Activated CD8-positive, alpha-beta memory T cell treated with anti-CD3 and anti-CD28 coated beads for 36 hours (primary cell): ENCODE measurements at regions not wholly inside any gene's neighbourhood (a gene's known extent, or its start where the extent isn't known, plus 50 kb on each side); places are given as distances from the start of the nearest gene placed in this dataset.

Source experiments
- CTCF ChIA-PET: fragments of 350-600 bp; sonication (Branson Sonifier 250); formaldehyde crosslinking; loops from one replicate; lab custom pipeline; 2021; ENCODE audit warnings: antibody characterized with exemption; lab: Charles Lee
- POLR2A ChIA-PET: fragments of 350-600 bp; sonication (Branson Sonifier 250); formaldehyde crosslinking; loops from one replicate; lab custom pipeline; 2021; ENCODE audit warnings: antibody characterized with exemption; lab: Charles Lee

GRCh38 chr2:207313947-207314346 is 148.2 kb upstream of the KLF7 start:
- ChIA-PET CTCF (no interaction called here), POLR2A (no interaction called here)

- POLR2A ChIA-PET = no interaction called here
- CTCF ChIA-PET = interaction anchor here (1.6 kb wide), 1 partner anchor 75 kb away, joined by 3 read pairs; no protein-coding TSS in a partner anchor
These were observed 149.4 kb upstream of the KLF7 start for GRCh38 chr2:207315131-207315530.

- ChIA-PET CTCF (no interaction called here), POLR2A (no interaction called here)
These were observed 150.7 kb upstream of the KLF7 start for GRCh38 chr2:207316484-207316883.

- ChIA-PET POLR2A (no interaction called here), CTCF (no interaction called here)
These were observed 151.2 kb upstream of the KLF7 start for GRCh38 chr2:207316906-207317305.

- CTCF ChIA-PET = no interaction called here
- POLR2A ChIA-PET = interaction anchor here (0.6 kb wide), 1 partner anchor 150 kb away, joined by 4 read pairs; no protein-coding TSS in a partner anchor
These were observed 151.7 kb upstream of the KLF7 start for GRCh38 chr2:207317378-207317984.

- ChIA-PET CTCF (no interaction called here), POLR2A (interaction anchor here (0.6 kb wide), 1 partner anchor 149 kb away, joined by 4 read pairs; no protein-coding TSS in a partner anchor)
These were observed 152.5 kb upstream of the KLF7 start for GRCh38 chr2:207318181-207318628.

- POLR2A ChIA-PET = no interaction called here
These were observed 153.6 kb upstream of the KLF7 start for GRCh38 chr2:207319316-207319715.

GRCh38 chr2:207320381-207321159 is 154.8 kb upstream of the KLF7 start:
- POLR2A ChIA-PET = no interaction called here
- CTCF ChIA-PET = no interaction called here

More at GRCh38 chr2:207319316-207319715, 153.6 kb upstream of the KLF7 start:
- CTCF ChIA-PET = no interaction called here

GRCh38 chr2:207321514-207321913 is 155.8 kb upstream of the KLF7 start:
- POLR2A ChIA-PET = no interaction called here
- CTCF ChIA-PET = no interaction called here

GRCh38 chr2:207324001-207324400 is 158.3 kb upstream of the KLF7 start:
- POLR2A ChIA-PET = no interaction called here
- CTCF ChIA-PET = interaction anchor here (0.7 kb wide), 1 partner anchor 143 kb away, joined by 3 read pairs; no protein-coding TSS in a partner anchor

GRCh38 chr2:207327513-207327912 is 161.8 kb upstream of the KLF7 start:
- POLR2A ChIA-PET = no interaction called here
- CTCF ChIA-PET = interaction anchor here (0.5 kb wide), 1 partner anchor 547 kb away, joined by 3 read pairs; no protein-coding TSS in a partner anchor

- POLR2A ChIA-PET = no interaction called here
- CTCF ChIA-PET = no interaction called here
These were observed 163.2 kb upstream of the KLF7 start for GRCh38 chr2:207328944-207329386.

- CTCF ChIA-PET = interaction anchor here (1.4 kb wide), 1 partner anchor 20 kb away, joined by 3 read pairs; no protein-coding TSS in a partner anchor
- POLR2A ChIA-PET = interaction anchor here (1.3 to 2.1 kb wide), 2 partner anchors 45 to 165 kb away, joined by 3 to 6 read pairs; partner anchors contain the start of gene KLF7
These were observed 165.2 kb upstream of the KLF7 start for GRCh38 chr2:207330912-207331311.

- POLR2A ChIA-PET = interaction anchor here (1.0 kb wide), 1 partner anchor 198 kb away, joined by 3 read pairs; the partner anchor contains the start of gene CREB1
These were observed 165.9 kb upstream of the KLF7 start for GRCh38 chr2:207331674-207332073.

GRCh38 chr2:207332480-207333212 is 166.9 kb upstream of the KLF7 start:
- ChIA-PET CTCF (no interaction called here), POLR2A (interaction anchor here (1.0 kb wide), 1 partner anchor 197 kb away, joined by 3 read pairs; the partner anchor contains the start of gene CREB1)

More at GRCh38 chr2:207331674-207332073, 165.9 kb upstream of the KLF7 start:
- CTCF ChIA-PET = no interaction called here

GRCh38 chr2:207333599-207334300 is 168.0 kb upstream of the KLF7 start:
- CTCF ChIA-PET = no interaction called here
- POLR2A ChIA-PET = interaction anchor here (0.6 kb wide), 1 partner anchor 191 kb away, joined by 3 read pairs; no protein-coding TSS in a partner anchor

- CTCF ChIA-PET = interaction anchor here (1.0 kb wide), 1 partner anchor 93 kb away, joined by 3 read pairs; no protein-coding TSS in a partner anchor
- POLR2A ChIA-PET = interaction anchor here (0.6 kb wide), 1 partner anchor 191 kb away, joined by 3 read pairs; no protein-coding TSS in a partner anchor
These were observed 168.5 kb upstream of the KLF7 start for GRCh38 chr2:207334301-207334623.

GRCh38 chr2:207334624-207335371 is 169.1 kb upstream of the KLF7 start:
- CTCF ChIA-PET = interaction anchor here (1.0 kb wide), 1 partner anchor 94 kb away, joined by 3 read pairs; no protein-coding TSS in a partner anchor
- POLR2A ChIA-PET = interaction anchor here (0.6 kb wide), 1 partner anchor 190 kb away, joined by 3 read pairs; no protein-coding TSS in a partner anchor
